Activated T-cell treated with anti-CD3 and anti-CD28 coated beads for 48 hours (primary cell): ENCODE measurements at regions not wholly inside any gene's neighbourhood (a gene's known extent, or its start where the extent isn't known, plus 50 kb on each side); places are given as distances from the start of the nearest gene placed in this dataset.

Source experiments
- DNase-seq: peaks from one replicate; pipeline ENCODE4 v3.0.0-alpha.2; 2020; ENCODE audit warnings: low read depth

DNA sequence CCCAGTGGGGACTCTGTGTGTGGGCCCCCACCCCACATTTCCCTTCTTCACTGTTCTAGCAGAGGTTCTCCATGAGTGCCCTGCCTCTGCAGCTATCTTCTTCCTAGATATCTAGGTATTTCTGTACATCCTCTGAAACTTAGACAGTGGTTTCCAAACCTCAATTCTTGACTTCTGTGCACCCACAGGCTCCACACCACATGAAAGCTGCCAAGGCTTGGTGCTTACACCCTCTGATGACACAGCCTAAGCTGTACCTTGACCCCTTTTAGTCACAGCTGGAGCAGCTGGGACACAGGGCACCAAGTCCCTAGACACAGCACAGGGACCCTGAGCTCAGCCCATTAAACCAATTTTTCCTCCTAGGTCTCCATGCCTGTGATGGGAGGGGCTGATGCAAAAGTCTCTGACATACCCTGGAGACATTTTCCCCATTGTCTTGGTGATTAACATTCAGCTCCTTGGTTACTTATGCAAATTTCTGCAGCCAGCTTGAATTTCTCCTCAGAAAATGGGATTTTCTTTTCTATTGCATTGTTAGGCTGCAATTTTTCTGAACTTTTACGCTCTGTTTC, 304.5 kb downstream of the OTOL1 start:
- DNase-seq = no peak

DNA sequence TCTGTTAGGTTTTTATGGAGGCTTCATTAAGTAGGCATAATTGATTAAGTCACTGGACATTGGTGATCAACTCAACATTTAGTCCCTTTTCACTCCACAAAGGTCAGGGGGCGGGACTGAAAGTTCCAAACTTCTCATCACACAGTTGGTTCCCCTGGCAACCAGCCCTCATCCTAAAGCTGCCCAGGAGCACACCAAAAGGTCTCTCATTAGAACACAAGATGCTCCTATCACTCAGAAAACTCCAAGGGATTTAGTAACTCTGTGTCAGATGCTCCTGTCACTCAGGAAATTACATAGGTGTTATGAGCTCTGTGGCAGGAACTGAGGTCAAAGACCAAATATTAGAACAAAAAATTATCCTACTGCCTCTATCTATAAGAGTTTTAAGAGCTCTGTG, 321.5 kb downstream of the OTOL1 start:
- no peak for DNase-seq

DNA sequence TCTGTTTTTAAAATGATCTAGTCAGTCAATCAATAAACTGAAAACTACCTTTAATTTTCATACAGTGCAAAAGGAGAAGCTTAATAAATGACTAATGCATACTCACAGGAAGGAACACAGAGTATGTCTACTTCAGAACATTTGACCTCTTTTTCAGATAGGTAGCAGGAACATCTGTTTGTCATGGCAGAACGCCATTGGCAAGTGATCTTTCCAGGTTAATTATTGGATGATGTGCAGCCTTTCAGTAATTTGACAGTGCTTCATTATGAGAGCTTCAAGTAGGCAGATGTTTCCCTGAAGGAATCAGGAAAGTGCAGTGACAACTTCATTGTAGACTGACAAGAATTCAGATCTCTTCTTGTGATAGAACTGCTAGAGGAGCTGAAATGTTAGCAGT, 325.0 kb downstream of the OTOL1 start:
- DNase-seq = no peak

DNA sequence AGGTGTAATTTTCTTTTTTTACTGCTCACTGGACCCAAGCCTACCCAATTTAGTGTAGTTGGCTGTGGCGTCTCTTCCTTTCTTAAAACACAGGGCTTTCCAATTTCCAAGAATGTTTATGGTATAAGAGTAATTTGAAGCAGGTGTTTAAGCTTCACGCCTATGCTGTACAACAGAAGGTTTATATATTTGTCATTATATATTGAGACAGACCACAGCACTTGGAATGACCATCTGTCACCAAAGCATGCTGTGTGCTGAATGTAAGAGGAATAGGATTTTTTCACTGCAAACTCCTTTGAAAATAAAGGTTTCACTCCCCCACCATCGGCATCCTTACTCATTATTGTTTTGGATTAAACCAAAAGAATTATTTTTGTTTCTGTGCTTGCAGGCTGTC, 325.7 kb downstream of the OTOL1 start:
- no peak for DNase-seq

DNA sequence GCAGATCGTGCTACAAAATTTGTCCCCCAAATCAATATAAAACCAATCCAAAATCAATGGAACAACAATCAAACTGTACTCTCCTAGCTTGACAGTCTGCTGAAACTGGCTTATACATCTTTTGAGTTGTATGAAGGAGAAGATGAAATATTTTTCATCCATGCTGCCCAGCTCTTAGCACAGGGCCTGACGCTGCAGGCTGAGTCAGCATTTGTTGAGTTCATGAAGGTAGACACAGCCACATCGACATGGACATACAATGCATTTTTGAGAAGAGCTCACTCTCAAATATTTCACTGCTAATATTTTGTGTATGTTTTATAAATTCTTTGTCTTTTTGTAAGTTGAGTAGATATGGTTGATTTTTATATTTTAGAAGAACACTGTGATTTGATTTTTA, 327.3 kb downstream of the OTOL1 start:
- DNase-seq = no peak

DNA sequence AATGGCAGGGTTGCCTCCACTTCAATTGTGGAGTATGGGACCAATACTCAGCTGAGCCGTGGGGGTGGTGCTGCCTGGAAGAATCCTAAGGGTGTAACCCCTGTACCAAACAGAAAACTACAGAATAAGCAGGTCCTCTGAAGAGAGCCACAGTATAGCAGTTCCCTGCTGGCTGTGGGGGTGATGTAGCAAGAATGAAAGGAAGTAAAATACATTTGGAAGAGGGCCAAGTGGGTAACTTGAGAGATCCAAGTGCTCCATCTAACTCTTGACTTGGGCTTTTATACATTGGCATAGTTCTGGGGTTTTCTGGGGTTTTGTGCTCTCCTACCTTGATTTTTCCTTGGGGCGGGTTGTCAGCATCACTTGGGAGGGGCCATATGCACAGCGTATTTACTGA, 341.4 kb downstream of the OTOL1 start:
- no peak for DNase-seq

DNA sequence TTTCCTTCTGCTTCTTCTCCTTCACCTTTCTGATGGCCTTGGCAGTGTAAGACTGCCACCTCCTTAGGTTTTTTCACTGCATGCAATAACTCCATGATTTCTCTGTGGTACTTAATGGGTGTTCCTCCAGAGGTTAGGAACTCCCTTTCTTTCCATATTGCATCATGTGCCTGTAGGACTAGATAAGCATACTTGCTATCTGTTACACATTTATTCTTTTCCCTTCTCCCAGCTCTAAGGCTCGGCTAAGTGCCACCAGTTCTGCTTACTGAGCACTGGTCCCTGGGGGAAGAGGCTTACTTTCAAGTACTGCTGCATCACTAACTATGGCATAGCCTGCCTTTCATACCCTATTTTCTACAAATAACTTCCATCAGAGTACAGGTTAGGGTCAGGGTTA, 351.8 kb downstream of the OTOL1 start:
- DNase-seq = no peak

DNA sequence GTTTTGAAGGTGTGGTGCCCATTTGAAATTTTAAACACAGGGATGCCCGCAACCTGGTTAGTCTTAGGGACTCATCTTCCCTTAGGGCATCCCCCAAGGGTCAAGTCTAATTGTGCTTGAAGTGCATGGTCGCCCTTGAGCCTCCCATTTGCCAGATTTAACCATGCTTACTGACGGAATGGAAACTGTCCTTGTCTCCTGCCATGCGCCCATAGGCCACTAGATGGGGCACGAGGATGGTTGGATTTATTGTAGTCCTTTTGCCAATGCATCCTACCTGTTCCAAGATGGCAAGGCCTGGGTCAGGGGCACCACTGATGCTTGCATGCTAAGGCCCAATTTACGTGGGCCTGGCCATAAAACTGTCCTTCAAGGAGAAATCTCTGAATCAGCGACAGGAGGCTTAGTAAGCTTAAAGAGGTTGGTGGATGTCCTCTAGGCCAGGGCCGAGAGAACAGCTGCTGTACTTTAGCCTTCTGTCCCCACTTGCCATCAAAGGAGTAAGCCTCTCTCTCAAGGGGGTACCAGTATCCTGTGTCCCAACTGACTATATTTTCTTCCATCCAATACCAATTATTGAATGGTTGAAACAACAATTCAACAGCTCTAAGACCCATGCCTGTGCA, 355.4 kb downstream of the OTOL1 start:
- peak; percentile 19 for DNase-seq

DNA sequence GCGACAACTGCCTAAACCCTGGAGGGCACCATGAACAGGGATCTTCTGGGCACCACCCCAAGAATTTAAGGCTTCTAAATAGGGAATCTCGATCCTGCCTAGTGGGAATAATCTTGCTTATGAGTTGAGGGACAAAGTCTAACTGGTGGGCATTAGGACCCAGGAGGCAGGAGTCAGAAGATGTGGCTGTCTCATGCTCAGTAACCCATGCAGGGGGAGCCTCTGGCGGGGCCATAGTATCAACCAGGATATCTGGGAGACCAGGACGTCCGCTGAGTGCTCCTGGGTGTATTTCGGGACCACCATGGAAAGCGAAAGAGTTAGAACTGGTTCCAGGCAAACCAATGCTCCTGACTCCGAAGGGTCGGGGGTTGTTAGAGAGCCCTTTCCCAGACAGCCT, 356.1 kb downstream of the OTOL1 start:
- no peak for DNase-seq

DNA sequence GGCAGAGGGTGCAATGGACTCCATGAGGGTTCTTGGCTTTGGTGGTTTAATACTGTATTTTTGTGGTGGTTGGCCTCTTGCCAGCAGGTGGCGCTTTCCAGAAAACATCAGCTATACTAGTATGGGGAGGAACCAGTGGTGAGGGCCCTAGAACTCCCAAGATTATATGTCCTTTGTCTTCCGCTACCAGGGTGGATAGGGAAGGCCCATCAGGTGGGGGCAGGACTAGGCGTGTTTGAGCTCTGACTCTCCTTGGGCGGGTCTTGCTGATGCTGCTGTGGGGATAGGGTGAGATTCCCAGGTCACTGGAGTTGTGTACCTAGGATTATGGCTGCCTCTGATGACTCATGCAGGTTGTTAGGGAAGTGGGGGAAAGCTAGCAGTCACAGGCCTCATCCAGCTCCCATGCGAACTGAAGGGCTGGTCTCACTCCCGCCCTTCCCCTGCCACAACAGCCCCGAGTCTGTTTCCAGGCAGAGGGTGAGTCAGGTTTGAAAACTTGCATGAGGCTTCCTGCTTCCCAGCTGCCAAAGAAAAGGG, 357.7 kb downstream of the OTOL1 start:
- DNase-seq = no peak

DNA sequence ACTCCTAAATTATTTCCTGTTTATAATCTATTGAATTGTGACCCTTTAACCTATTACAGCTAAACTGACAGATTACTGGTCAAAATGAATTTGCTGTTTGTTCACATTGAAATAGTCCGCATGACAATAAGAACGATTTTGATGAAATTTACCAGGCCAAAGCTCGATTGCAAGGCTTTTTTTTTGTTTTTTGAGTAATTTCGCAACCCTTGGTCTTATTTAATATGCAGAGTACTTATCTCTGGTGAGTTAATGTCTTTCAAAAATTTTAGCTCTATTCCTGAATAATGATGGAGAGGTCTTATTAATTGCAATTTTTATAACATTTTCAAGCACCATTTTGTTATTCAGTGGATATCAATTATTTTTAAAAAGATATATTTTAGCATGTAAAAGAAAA, 362.4 kb downstream of the OTOL1 start:
- DNase-seq = no peak

DNA sequence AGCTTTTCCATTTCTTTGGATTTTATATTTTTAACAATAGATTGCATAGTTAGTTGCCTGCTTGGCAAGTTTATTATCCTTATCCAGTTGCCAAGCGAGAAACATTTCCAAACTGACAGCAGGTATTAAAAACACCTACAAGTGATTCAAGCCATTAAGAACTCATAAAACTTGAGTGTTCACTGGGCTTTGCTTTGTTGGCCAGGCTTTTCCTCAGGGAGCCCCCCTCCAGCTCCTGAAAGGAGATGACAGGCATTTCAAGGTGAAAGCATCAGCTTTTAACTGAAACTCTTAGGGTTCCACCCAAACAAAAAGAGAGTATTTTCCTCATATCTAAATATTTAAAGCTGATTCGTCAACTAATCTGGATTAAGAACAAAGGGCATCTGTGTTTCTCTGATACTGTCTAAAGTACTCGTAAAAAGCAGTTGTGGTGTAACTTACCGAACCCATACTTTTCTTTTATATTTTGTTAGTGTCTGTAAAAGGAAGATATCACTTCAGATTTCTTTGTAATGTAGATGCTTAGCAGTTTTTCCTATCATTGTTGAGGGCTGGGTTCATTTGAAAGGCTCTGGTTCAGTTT, 363.4 kb downstream of the OTOL1 start:
- no peak for DNase-seq

DNA sequence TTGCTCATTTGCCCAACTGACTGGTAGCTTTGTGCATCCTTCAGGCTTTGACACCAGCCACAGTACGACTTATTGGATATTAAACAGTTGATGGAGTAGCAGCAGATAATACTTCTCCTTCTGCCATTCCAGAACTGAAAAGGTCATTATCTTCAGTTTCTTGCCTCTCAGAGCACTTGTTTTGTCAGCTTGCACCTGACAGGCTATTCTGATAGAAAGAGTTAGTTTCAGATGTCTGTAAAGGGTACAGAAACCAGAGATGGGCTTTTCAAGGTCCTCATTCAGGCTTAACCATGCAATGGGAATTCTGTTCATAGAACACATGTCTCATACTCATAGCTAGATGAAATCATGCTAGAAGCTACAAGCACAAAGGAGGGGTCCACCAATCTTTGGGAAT, 367.2 kb downstream of the OTOL1 start:
- no peak for DNase-seq

DNA sequence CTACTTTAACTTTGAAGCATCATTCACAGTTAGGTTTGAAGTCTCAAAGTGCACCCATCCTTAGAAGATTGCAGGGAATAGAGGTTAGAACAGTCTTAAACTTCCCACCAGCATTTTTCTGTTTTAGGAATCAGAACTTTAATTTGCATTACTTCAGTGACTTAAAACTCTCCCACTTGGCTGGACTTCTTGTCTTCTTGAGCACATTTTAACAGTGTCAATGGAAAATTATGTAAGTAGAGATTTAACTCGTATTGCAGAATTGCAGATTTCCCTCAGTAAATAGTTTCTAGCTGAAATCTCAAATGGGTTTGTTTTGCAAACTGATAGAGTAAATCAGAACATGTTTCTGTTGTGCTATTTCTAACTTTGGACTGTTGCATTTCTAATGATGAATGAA, 369.6 kb downstream of the OTOL1 start:
- DNase-seq = no peak

DNA sequence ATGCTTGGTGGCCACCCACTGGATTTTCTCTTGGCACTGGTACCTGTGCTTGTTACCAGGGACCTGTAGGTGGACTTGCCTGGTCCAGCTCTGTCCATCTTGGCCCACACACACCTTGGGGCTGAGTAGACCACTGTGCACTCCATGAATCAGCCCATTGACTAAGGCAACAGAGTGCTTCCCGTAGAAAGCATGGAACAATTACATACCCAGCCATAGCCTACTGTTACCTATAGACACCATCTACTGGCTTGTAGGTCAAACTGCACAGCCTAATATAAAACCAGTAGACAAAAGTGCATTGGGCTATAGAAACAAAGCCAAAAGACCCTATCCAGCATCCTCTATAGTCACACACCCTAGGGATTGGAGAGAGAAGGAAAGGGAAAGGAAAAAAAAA, 378.9 kb downstream of the OTOL1 start:
- DNase-seq = no peak

DNA sequence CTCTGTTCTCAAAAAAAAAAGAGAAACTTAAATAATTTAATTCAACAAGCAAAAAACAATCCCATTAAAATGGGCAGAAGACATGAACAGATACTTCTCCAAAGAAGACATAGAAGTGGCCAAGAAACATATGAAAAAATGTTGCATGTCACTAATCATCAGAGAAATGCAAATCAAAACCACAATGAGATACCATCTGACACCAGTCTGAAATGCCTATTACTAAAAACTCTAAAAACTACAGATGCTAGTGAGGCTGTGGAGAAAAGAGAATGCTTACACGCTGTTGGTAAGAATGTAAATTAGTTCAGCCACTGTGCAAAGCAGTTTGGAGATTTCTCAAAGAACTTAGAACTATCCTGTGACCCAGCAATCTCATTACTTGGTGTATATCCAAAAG, 382.9 kb downstream of the OTOL1 start:
- no peak for DNase-seq

DNA sequence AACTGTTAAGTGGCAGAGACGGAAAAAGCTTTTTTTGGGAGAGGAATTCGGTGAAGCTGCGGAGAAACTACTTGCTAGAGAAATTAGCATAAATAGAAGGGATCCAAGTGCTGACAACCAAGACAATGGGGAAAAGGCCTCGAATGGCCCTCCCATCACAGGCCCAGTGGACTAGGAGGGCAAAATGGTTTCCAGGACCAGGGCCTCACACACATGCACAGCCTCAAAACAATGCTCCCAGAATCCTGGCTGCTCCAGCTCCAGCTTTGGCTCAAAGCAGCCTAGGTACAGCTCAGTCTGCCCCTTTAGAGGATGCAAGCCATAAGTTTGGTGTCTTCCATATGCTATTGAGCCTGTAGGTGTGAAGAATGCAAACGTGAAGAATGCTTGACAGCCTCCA, 388.2 kb downstream of the OTOL1 start:
- no peak for DNase-seq

DNA sequence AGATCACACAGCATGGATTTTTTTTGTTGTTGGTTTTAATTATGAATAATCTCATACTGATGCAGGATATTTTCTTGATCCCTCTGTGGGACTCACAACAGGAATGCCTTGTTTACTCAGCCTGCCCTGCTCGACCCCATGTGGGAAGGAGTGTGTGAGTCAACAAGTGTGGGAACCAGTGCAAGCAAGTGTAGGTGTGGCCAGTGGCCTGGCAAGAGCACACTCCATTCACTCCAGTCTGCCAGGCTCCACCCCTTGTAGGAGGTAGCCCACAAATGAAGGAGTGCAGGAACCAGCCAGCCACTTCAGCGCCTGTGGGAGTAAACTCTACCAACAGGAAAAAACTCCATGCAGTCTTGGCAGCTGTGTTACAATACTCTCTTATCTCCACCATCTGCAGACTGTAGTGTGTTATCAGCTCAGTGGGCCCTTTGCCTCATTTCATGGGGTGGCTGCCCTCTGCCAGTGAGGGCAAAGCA, 393.6 kb downstream of the OTOL1 start:
- DNase-seq = no peak

DNA sequence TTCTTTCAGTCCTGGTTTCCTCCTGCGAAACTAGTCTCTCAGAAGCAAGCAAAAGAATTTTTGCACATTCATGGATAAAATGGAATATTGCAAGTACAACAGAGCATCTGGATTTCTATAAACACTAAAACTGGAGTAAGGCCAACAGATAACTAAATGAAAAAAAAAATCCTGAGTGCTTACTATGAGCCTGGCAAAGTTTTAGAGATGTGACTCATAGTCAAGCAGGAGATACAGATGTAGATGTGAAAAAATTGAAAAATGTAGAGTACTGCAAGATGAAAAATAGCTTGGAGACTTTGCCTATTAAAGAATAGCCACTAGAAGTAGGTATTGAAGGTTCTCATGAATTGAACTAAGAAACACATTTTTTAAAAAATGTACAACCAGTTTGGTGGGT, 397.4 kb downstream of the OTOL1 start:
- DNase-seq = no peak

DNA sequence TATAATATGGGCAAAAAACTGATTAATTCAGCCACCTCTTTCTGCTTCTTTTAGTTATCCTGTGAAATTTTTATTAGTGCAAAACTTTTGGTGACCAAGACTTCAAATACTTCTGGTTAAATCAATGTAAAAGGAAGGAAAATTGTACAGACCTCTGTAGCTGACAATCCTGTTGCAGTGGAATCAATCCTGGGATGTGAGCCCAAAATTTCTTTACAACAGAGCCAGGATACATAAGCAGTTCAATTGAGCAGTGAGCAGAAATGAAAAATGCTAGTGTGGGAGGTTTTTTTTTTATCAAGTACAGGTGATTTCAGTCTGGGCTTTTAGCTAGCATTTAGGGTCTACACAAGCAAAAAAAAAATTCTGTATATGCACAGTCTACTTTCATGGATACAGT, 398.0 kb downstream of the OTOL1 start:
- no peak for DNase-seq

DNA sequence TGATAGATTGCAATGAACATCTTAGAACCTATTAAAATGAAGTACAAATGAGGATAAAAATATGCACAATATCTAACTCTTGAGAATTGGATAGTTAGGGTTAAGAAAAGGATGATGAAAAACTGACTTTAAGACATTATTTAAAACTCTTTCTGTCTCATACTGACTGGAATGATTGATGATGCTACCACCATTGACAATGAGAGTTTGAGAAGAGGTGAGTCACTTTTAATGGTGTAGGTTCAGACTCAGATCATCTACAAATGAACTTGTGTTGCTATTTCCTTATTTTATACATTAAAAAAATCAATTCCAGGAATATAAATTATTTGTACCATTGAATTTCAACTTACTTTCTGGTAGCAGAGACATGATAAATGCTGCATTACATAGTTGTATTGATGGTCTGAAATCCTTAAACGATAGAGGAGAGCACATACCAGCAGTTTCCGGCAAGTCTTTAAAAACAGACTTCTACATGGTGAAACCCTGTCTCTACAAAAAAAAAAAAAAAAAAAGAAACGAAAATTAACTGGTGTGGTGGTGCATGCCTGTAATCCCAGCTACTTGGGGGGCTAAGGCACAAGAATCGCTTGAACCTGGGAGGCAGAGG, 409.0 kb downstream of the OTOL1 start:
- no peak for DNase-seq

DNA sequence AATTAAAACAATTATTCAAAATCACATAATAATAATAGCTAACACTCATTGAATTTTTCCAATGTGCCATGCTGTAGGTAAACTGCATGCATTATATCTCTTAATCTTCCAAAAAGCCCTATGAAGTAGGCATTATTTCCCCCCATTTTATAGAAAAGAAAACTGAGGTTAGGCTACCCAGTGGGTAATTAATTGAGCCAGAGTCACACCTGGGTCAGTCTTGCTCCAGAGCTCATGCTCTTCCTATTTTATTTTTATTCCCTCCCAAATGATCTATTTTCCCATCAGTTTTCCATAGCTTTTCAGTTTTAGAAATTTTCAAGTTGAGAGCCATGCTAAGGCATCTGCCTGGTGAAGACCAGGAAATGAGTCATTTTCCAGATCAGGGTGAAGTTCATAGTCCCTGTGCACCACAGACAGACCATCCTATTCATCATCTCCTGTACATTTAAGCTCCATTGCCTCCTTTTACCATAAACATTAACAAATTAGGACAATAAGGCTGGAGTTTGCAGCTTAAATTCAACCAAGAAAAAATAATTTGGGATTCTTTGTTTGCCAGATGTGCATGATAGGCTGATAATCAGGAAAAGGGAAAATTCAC, 417.3 kb downstream of the OTOL1 start:
- no peak for DNase-seq
